ENCODE measurements at regions not wholly inside any gene's neighbourhood (a gene's known extent, or its start where the extent isn't known, plus 50 kb on each side); places are given as distances from the start of the nearest gene placed in this dataset.

DNA sequence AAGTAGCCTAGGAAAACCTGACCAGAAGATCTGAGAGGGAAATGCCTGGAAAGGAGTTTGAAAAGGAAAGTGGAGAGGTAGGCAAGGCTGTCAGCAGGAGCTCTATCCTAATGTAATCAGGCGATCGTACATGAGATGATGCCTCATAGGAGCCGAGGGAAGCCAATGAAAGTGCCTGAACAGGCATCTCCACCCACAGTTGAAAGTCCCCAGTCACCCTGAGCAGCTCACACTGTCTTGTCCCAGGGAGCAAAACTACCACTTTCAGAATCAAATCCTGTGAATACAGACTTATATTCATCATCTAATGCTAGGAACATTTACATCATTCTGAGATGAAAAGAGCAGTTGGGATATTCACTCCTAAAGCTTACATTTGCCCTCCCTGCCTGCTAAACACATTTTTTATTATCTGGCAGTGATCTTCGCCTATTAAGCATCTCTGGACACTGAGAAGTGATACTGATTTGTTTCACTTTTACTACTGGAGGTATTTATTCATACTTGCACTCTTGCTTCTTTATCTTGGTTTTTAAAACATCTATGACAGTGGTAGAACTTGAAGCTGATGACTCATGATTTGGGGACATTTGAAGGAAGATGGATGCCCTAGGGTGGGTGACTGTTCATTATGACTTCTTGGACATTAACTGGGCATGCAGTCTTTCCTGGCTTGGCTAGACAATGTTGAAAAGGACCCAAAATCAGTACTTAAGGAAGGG lies 221.6 kb downstream of the SEC16B start:
- TF ChIP-seq, protein P1, sequence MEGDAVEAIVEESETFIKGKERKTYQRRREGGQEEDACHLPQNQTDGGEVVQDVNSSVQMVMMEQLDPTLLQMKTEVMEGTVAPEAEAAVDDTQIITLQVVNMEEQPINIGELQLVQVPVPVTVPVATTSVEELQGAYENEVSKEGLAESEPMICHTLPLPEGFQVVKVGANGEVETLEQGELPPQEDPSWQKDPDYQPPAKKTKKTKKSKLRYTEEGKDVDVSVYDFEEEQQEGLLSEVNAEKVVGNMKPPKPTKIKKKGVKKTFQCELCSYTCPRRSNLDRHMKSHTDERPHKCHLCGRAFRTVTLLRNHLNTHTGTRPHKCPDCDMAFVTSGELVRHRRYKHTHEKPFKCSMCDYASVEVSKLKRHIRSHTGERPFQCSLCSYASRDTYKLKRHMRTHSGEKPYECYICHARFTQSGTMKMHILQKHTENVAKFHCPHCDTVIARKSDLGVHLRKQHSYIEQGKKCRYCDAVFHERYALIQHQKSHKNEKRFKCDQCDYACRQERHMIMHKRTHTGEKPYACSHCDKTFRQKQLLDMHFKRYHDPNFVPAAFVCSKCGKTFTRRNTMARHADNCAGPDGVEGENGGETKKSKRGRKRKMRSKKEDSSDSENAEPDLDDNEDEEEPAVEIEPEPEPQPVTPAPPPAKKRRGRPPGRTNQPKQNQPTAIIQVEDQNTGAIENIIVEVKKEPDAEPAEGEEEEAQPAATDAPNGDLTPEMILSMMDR (IDR thresholded peaks at IDR 0.05), result no peak
- Mint-ChIP-seq H3K27me3 (ENCODE audit: insufficient read depth) (peaks cover 3% of the 10 kb centered on the region), H3K27ac (no peak overlapping the region), H3K4me3 (no peak overlapping the region), H3K4me1 (ENCODE audit: low read depth) (no peaks in the 10 kb centered on the region), H3K36me3 (ENCODE audit: low read depth) (no peaks in the 10 kb centered on the region), H3K9me3 (no peaks in the 10 kb centered on the region)
- DNase-seq, result no peak

DNA sequence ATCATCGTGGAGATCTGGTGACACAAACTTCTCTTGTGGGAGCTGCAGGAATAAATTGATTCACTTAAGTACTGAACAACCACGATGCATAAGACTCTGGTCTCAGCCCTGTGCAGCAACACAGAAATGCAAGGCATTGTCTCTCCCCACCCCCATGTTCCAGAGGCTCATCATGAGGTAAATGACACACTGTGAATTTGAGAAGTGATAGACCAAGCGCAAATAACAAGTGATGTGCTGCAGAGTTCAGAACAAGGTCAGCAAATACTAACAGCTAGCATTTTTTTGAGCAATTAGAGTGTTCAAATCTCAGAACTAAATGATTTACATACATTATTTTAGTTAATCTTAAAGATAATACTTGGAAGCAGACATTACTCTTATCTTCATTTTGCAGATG lies 223.7 kb downstream of the SEC16B start:
- no peak for DNase-seq
- TF ChIP-seq, protein P1 (IDR thresholded peaks at IDR 0.05), result no peak
- no peaks in the 10 kb centered on the region for H3K36me3 Mint-ChIP-seq (ENCODE audit: low read depth)
- H3K27me3 Mint-ChIP-seq (ENCODE audit: insufficient read depth), result peaks cover 1% of the 10 kb centered on the region; the same call in 1 of the 2 replicates
- H3K4me3 Mint-ChIP-seq, result no peak overlapping the region
- H3K9me3 Mint-ChIP-seq, result no peaks in the 10 kb centered on the region
- no peak overlapping the region for H3K27ac Mint-ChIP-seq
- H3K4me1 Mint-ChIP-seq (ENCODE audit: low read depth), result no peaks in the 10 kb centered on the region

DNA sequence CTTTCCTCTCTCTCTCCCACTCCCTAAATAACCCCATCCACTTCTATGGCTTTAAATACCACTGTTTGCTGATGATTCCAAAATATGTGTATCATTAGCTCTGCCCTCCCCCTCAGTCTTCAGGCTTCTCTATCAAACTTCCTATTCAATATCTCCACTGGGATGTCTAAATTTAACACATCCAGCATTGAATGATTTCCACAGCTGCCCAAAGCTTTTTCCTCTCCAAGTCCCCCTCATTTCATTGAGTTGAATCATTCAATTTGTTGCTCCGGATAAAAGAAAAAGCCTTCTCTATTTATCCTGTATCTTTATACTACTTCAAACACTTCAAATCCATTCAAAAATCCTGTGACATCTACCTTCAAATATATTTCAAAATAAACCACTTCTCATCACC lies 225.0 kb downstream of the SEC16B start:
- Mint-ChIP-seq H3K9me3 (no peaks in the 10 kb centered on the region), H3K27ac (no peak overlapping the region), H3K27me3 (ENCODE audit: insufficient read depth) (peaks cover 1% of the 10 kb centered on the region; the same call in 1 of the 2 replicates), H3K36me3 (ENCODE audit: low read depth) (no peaks in the 10 kb centered on the region), H3K4me1 (ENCODE audit: low read depth) (no peaks in the 10 kb centered on the region), H3K4me3 (no peak overlapping the region)
- TF ChIP-seq, protein P1 (IDR thresholded peaks at IDR 0.05), result no peak
- DNase-seq, result no peak

DNA sequence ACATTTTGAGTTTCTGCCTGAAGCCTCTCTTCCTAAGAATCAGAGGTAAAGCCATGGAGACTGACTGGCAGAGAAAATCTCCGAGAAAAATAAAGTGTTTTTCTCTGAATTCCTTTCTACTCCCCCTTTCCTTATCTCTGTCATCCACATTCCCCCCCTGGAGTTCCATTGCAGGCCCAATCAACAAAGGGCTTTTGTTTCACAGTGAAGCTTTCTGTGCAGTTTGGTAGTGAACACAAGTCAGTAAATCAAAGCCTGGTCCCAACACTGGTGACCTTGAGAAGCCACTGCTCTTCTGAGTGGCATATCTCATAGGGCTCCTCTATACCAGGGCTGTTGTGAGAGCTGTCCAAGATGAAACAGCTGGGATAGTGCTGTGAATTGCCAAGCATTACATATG lies 228.4 kb downstream of the SEC16B start:
- H3K9me3 Mint-ChIP-seq, result no peaks in the 10 kb centered on the region
- H3K36me3 Mint-ChIP-seq (ENCODE audit: low read depth), result no peaks in the 10 kb centered on the region
- H3K27me3 Mint-ChIP-seq (ENCODE audit: insufficient read depth), result peaks cover 1% of the 10 kb centered on the region; the same call in 1 of the 2 replicates
- H3K27ac Mint-ChIP-seq, result no peak overlapping the region
- DNase-seq, result no peak
- H3K4me3 Mint-ChIP-seq, result no peak overlapping the region
- TF ChIP-seq, protein P1 (IDR thresholded peaks at IDR 0.05), result no peak
- no peaks in the 10 kb centered on the region for H3K4me1 Mint-ChIP-seq (ENCODE audit: low read depth)

DNA sequence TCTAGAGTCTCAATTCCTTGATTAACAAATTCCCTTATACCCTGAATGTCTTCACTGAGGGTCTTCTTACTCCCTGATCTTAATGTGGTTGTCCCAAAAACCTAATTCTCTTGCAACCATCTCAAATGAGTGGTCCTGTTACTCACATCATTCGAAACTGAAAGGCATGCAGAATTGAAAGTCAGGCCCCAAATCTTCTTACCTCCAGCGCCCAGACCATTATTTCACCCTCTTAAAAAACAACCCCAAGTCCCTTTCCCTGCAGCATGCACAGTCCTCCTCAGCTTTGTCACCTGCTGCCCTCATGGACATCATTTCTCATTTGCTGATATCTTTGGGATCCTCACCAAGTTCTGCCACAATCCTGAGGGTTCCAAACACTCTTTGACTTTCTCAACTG lies 230.1 kb downstream of the SEC16B start:
- no peak for DNase-seq
- Mint-ChIP-seq H3K4me1 (ENCODE audit: low read depth) (no peaks in the 10 kb centered on the region), H3K4me3 (no peak overlapping the region), H3K36me3 (ENCODE audit: low read depth) (no peaks in the 10 kb centered on the region), H3K27me3 (ENCODE audit: insufficient read depth) (peaks cover under 1% of the 10 kb centered on the region; the same call in 1 of the 2 replicates), H3K27ac (no peak overlapping the region), H3K9me3 (no peaks in the 10 kb centered on the region)
- TF ChIP-seq, protein P1 (IDR thresholded peaks at IDR 0.05), result no peak
